HUES48 (cell line): ENCODE measurements at regions not wholly inside any gene's neighbourhood (a gene's known extent, or its start where the extent isn't known, plus 50 kb on each side); places are given as distances from the start of the nearest gene placed in this dataset.
"Not testable (repeated sequence)": the region's sequence is repeated elsewhere in the genome, so short reads cannot be mapped to it uniquely, and the experiment has no call there.

Source experiments
- H3K27ac ChIP-seq: one replicate; pipeline ENCODE4 v1.7.0; 2013; ENCODE audit warnings: low read depth, low read length, inconsistent platforms
- H3K27me3 ChIP-seq: 2 replicates; pipeline ENCODE4 v1.6.1; 2013; ENCODE audit warnings: mild to moderate bottlenecking, low read length; ENCODE audit not compliant: control insufficient read depth, insufficient read depth
- H3K36me3 ChIP-seq: 2 replicates; pipeline ENCODE4 v1.6.1; 2013; ENCODE audit warnings: low read length; ENCODE audit not compliant: control insufficient read depth, insufficient read depth
- H3K4me1 ChIP-seq: 2 replicates; pipeline ENCODE4 v1.6.1; 2013; ENCODE audit warnings: mild to moderate bottlenecking, low read length; ENCODE audit not compliant: control insufficient read depth, insufficient read depth
- H3K4me3 ChIP-seq: 2 replicates; pipeline ENCODE4 v1.5.1; 2013; ENCODE audit warnings: mild to moderate bottlenecking, low read depth, low read length
- H3K9ac ChIP-seq: 2 replicates; pipeline ENCODE4 v1.6.1; 2013; ENCODE audit warnings: mild to moderate bottlenecking, low read depth, low read length, moderate library complexity
- H3K9me3 ChIP-seq: 2 replicates; pipeline ENCODE4 v1.6.1; 2013; ENCODE audit warnings: low read length; ENCODE audit not compliant: control insufficient read depth, insufficient read depth

GRCh38 chr10:36474456-36474855 lies 650.9 kb upstream of the ANKRD30A start:
- H3K4me1 ChIP-seq = no peaks in the 10 kb centered on the region
- H3K9ac ChIP-seq = no peak overlapping the region
- H3K36me3 ChIP-seq = no peaks in the 10 kb centered on the region
- no peak overlapping the region for H3K27ac ChIP-seq
- H3K27me3 ChIP-seq = no peaks in the 10 kb centered on the region
- no peaks in the 10 kb centered on the region for H3K9me3 ChIP-seq
- H3K4me3 ChIP-seq = no peak overlapping the region

DNA sequence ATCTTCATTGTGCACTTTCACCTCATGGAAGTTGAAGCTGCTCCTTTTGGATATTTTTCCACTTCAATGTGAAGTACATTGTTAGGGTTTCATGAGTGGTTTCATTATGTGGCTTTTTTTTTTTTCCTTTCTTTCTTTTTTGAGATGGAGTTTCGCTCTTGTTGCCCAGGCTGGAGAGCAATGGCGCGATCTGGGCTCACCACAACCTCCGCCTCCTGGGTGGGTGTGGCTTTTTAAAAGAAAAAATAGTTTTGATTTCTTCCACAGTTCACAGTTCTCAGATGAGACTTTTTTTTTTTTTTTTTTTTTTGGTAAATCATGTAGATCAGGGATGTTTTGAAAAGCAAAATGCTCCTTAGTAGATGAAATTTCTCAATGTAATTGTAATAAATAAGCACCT lies 652.3 kb upstream of the ANKRD30A start:
- no peak overlapping the region for H3K4me3 ChIP-seq
- no peaks in the 10 kb centered on the region for H3K4me1 ChIP-seq
- H3K9ac ChIP-seq = no peak overlapping the region
- no peaks in the 10 kb centered on the region for H3K27me3 ChIP-seq
- H3K36me3 ChIP-seq = no peaks in the 10 kb centered on the region
- no peak overlapping the region for H3K27ac ChIP-seq
- H3K9me3 ChIP-seq = no peaks in the 10 kb centered on the region

GRCh38 chr10:36469585-36469984 lies 655.8 kb upstream of the ANKRD30A start:
- no peaks in the 10 kb centered on the region for H3K27me3 ChIP-seq
- H3K4me3 ChIP-seq = no peak overlapping the region
- no peaks in the 10 kb centered on the region for H3K4me1 ChIP-seq
- no peaks in the 10 kb centered on the region for H3K36me3 ChIP-seq
- no peaks in the 10 kb centered on the region for H3K9me3 ChIP-seq
- H3K9ac ChIP-seq = no peak overlapping the region
- H3K27ac ChIP-seq = no peak overlapping the region

- Histone ChIP-seq H3K27ac (no peak overlapping the region), H3K4me1 (no peaks in the 10 kb centered on the region), H3K36me3 (no peaks in the 10 kb centered on the region), H3K9me3 (0 out of 2 replicates have a peak, but pooled peaks cover 2% of the 10 kb centered on the region), H3K27me3 (no peaks in the 10 kb centered on the region), H3K4me3 (no peak overlapping the region), H3K9ac (no peak overlapping the region)
Observed at GRCh38 chr10:36468620-36469019, 656.8 kb upstream of the ANKRD30A start.

- H3K4me3 ChIP-seq = no peak overlapping the region
- no peaks in the 10 kb centered on the region for H3K4me1 ChIP-seq
- no peak overlapping the region for H3K27ac ChIP-seq
- no peaks in the 10 kb centered on the region for H3K27me3 ChIP-seq
- H3K36me3 ChIP-seq = no peaks in the 10 kb centered on the region
- 0 out of 2 replicates have a peak, but pooled peaks cover 4% of the 10 kb centered on the region for H3K9me3 ChIP-seq
- H3K9ac ChIP-seq = no peak overlapping the region
Observed at GRCh38 chr10:36465604-36466379, 659.6 kb upstream of the ANKRD30A start.

GRCh38 chr10:36464291-36464690 lies 661.1 kb upstream of the ANKRD30A start:
- H3K27ac ChIP-seq = no peak overlapping the region
- no peak overlapping the region for H3K9ac ChIP-seq
- no peak overlapping the region for H3K4me3 ChIP-seq
- no peaks in the 10 kb centered on the region for H3K36me3 ChIP-seq
- H3K27me3 ChIP-seq = no peaks in the 10 kb centered on the region
- peaks cover 4% of the 10 kb centered on the region; the same call in 1 of the 2 replicates for H3K9me3 ChIP-seq
- H3K4me1 ChIP-seq = no peaks in the 10 kb centered on the region

- Histone ChIP-seq H3K9ac (no peak overlapping the region), H3K4me3 (no peak overlapping the region), H3K9me3 (peaks cover 7% of the 10 kb centered on the region; the same call in 1 of the 2 replicates), H3K4me1 (no peaks in the 10 kb centered on the region), H3K27ac (no peak overlapping the region), H3K27me3 (no peaks in the 10 kb centered on the region), H3K36me3 (no peaks in the 10 kb centered on the region)
Observed at GRCh38 chr10:36463390-36463789, 662.0 kb upstream of the ANKRD30A start.

GRCh38 chr10:36462194-36462593 lies 663.2 kb upstream of the ANKRD30A start:
- H3K27ac ChIP-seq = no peak overlapping the region
- H3K36me3 ChIP-seq = no peaks in the 10 kb centered on the region

GRCh38 chr10:36458437-36458836 lies 667.0 kb upstream of the ANKRD30A start:
- not testable (repeated sequence) for H3K27ac ChIP-seq, H3K36me3 ChIP-seq, H3K9ac ChIP-seq, H3K4me3 ChIP-seq, H3K4me1 ChIP-seq, H3K27me3 ChIP-seq
- H3K9me3 ChIP-seq = peaks cover 12% of the 10 kb centered on the region; the same call in 1 of the 2 replicates

More at GRCh38 chr10:36462194-36462593, 663.2 kb upstream of the ANKRD30A start:
- no peaks in the 10 kb centered on the region for H3K4me1 ChIP-seq
- no peak overlapping the region for H3K9ac ChIP-seq
- H3K4me3 ChIP-seq = no peak overlapping the region
- peaks cover 16% of the 10 kb centered on the region; the same call in 1 of the 2 replicates for H3K9me3 ChIP-seq
- no peaks in the 10 kb centered on the region for H3K27me3 ChIP-seq

- Histone ChIP-seq H3K9me3 (peaks cover 15% of the 10 kb centered on the region), H3K27me3 (no peaks in the 10 kb centered on the region), H3K9ac (no peak overlapping the region), H3K4me3 (no peak overlapping the region), H3K4me1 (no peaks in the 10 kb centered on the region), H3K27ac (no peak overlapping the region), H3K36me3 (no peaks in the 10 kb centered on the region)
Observed at GRCh38 chr10:36457751-36458150, 667.6 kb upstream of the ANKRD30A start.

DNA sequence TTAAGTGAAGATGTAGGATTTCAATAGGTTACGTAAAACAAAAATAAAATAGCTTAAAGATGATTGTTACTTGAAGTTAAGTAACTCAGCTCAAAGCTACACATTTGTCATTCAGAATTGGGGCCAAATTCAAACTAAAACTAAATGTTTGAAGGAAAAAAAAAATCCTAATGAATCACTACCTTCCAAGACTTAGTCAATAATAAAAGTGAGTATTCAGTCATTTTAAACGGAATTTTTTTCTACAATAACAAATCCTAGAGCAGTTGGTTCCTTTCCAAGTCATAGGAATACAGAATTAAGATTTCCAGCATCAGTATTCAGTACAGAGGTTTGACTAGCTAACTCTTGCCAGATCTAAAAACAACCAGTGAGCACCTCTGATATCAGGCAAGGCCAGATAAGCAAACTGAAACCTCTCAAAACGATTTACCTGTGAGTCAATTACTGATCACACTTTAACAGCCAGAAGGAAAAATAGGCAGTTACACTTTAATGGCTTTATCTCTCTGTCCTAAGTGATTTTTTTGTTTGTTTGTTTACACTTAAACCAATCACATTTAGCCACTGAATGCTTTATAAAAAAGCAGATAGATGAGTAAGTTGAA lies 669.8 kb upstream of the ANKRD30A start:
- peaks cover 2% of the 10 kb centered on the region; the same call in 1 of the 2 replicates for H3K4me1 ChIP-seq
- H3K27ac ChIP-seq = no peak overlapping the region
- H3K9me3 ChIP-seq = peaks cover 22% of the 10 kb centered on the region
- no peak overlapping the region for H3K4me3 ChIP-seq
- H3K36me3 ChIP-seq = no peaks in the 10 kb centered on the region
- no peak overlapping the region for H3K9ac ChIP-seq
- no peaks in the 10 kb centered on the region for H3K27me3 ChIP-seq
